ENCODE measurements at regions not wholly inside any gene's neighbourhood (a gene's known extent, or its start where the extent isn't known, plus 50 kb on each side); places are given as distances from the start of the nearest gene placed in this dataset.

DNA sequence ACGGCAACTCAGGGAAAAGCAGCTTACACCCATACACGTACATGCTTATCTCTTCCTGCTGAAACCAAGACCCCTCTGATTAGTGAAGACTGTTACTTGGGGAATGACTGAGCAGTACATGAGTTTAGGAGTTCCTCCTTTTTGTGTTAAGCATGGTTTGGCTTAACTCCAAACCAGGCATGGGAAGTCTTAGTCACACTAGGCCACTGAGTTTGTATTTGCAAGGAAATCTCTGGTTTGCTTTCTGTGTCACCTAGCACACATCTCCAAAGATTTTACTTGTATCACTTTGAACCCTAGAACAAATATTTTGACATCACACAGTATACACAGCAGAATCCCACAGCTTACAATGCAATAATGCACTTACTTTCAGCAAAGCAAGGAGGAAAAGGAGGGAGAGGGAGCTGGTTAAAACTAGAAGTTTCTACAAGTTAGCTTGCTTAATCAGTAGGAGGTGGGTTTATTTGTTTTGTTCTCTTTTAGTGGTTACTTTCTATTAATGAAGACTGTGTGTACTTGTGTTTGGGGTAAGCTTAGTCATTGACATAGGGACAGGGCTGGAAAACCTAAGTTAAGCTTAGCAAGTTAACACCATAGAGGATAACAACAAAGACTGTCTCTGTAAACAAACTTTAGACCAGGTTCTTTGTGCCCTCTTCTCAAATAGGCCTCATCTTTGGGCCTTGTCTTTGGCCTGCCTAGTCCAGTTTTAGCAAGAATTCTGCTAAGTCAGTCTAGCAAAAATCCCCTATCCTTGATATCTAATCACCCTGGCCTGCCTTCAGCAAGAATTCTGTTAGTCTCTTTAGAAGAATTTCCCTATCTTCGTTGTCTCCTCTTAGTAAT lies 219.4 kb downstream of the MREG start:
- Histone ChIP-seq H3K9me2 (replicated peaks; ENCODE audit: control insufficient read depth, low read length) (no peaks in the 10 kb centered on the region), H4K20me1 (ENCODE audit: control insufficient read depth, insufficient read depth, low read depth, low read length) (no peaks in the 10 kb centered on the region), H3K4me3 (ENCODE audit: low read length) (no peak overlapping the region), H3K27ac (ENCODE audit: low read depth, low read length) (no peak overlapping the region), H3K4me1 (ENCODE audit: control insufficient read depth, low read length) (no peaks in the 10 kb centered on the region), H3K36me3 (ENCODE audit: control insufficient read depth, low read length) (no peaks in the 10 kb centered on the region), H3K79me2 (ENCODE audit: control insufficient read depth, low read length) (no peaks in the 10 kb centered on the region), H3F3A (ENCODE audit: control insufficient read depth, insufficient read depth) (no peaks in the 10 kb centered on the region), H3K27me3 (ENCODE audit: control insufficient read depth, low read length) (no peaks in the 10 kb centered on the region), H3K4me2 (ENCODE audit: low read length) (no peak overlapping the region), H3K9me3 (ENCODE audit: control insufficient read depth, insufficient read depth, low read length) (no peaks in the 10 kb centered on the region)
- TF ChIP-seq EZH2phosphoT487 (IDR thresholded peaks at IDR 0.05; ENCODE audit: borderline replicate concordance, low read length): no peak
- TF ChIP-seq, protein P1, sequence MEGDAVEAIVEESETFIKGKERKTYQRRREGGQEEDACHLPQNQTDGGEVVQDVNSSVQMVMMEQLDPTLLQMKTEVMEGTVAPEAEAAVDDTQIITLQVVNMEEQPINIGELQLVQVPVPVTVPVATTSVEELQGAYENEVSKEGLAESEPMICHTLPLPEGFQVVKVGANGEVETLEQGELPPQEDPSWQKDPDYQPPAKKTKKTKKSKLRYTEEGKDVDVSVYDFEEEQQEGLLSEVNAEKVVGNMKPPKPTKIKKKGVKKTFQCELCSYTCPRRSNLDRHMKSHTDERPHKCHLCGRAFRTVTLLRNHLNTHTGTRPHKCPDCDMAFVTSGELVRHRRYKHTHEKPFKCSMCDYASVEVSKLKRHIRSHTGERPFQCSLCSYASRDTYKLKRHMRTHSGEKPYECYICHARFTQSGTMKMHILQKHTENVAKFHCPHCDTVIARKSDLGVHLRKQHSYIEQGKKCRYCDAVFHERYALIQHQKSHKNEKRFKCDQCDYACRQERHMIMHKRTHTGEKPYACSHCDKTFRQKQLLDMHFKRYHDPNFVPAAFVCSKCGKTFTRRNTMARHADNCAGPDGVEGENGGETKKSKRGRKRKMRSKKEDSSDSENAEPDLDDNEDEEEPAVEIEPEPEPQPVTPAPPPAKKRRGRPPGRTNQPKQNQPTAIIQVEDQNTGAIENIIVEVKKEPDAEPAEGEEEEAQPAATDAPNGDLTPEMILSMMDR (IDR thresholded peaks at IDR 0.05; ENCODE audit: low read depth, low read length, poor library complexity, severe bottlenecking): no peak

DNA sequence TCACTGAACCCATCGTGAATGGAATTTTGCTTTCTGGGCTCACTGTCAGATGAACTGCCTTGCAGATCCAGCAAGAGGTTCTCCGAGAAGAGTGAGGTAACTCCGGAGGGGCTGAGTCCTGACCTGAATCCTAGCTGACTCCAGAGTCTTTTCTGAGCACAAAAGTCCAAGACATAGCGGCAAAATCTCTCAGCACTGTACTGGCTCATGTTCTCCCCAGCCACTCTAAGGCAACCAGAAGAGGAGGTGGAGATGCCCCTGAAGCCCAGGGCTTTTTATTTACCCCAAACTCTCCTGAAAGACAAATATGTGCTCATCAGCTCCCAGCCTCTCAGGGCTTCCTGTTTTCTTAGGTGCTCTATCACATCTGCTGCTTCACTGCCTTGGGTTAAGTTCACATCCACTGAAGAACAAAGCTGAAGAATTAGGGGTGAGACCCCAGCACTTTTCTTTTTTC lies 221.8 kb downstream of the MREG start:
- no peak overlapping the region for H3K27ac ChIP-seq (ENCODE audit: low read depth, low read length)
- no peak overlapping the region for H3K4me3 ChIP-seq (ENCODE audit: low read length)
- H3K9me3 ChIP-seq (ENCODE audit: control insufficient read depth, insufficient read depth, low read length): no peaks in the 10 kb centered on the region
- no peaks in the 10 kb centered on the region for H3K79me2 ChIP-seq (ENCODE audit: control insufficient read depth, low read length)
- H3K27me3 ChIP-seq (ENCODE audit: control insufficient read depth, low read length): no peaks in the 10 kb centered on the region
- no peak overlapping the region for H3K4me2 ChIP-seq (ENCODE audit: low read length)
- TF ChIP-seq, protein P1 (IDR thresholded peaks at IDR 0.05; ENCODE audit: low read depth, low read length, poor library complexity, severe bottlenecking): no peak
- TF ChIP-seq EZH2phosphoT487 (IDR thresholded peaks at IDR 0.05; ENCODE audit: borderline replicate concordance, low read length): no peak
- H3K36me3 ChIP-seq (ENCODE audit: control insufficient read depth, low read length): no peaks in the 10 kb centered on the region
- H3F3A ChIP-seq (ENCODE audit: control insufficient read depth, insufficient read depth): no peaks in the 10 kb centered on the region
- H3K4me1 ChIP-seq (ENCODE audit: control insufficient read depth, low read length): no peaks in the 10 kb centered on the region
- no peaks in the 10 kb centered on the region for H4K20me1 ChIP-seq (ENCODE audit: control insufficient read depth, insufficient read depth, low read depth, low read length)
- no peaks in the 10 kb centered on the region for H3K9me2 ChIP-seq (replicated peaks; ENCODE audit: control insufficient read depth, low read length)

DNA sequence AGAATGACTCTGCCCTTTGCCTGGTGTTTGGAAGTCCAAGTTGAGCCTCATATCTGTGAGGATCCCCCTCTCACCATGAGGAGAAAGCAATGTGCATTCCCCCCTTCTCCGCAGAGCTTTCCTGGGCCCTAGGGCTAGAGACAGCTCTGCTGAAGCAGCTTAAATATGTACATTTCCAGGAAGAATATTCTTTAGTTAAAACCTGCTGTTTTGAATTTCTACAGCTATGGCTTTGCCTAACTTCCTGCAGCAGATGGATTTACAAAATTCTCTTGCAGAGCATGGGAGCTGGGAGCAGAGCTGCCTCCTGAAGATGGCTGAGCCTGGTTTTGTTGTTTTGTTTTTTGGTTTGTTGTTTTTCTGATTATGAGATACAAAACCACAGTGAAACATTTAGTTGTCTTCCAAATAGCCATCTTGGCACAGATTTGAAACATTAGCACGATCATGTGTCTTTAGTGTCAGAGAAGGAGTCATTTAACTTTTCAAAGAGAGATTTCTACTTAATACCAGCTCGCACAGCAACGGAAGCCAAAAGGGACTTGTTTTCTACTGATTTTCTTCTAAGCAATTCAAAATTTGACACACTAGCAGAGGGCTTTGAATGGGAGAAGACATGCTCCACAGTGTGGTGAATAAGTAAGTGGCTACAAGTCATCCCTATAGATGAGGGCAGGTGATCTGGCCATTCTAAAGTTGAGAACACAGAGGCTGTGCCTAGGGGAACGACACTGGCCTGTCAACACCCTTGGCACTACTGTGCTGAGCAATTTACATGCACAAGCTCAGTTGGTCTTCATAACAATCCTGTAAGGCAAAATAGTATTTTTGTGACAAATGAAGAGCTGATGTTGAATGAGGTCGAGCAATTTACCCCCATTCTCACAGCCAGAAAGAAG lies 222.6 kb downstream of the MREG start:
- H3K9me3 ChIP-seq (ENCODE audit: control insufficient read depth, insufficient read depth, low read length): no peaks in the 10 kb centered on the region
- H3K4me3 ChIP-seq (ENCODE audit: low read length): no peak overlapping the region
- no peaks in the 10 kb centered on the region for H3K36me3 ChIP-seq (ENCODE audit: control insufficient read depth, low read length)
- H3K4me2 ChIP-seq (ENCODE audit: low read length): no peak overlapping the region
- no peaks in the 10 kb centered on the region for H3K9me2 ChIP-seq (replicated peaks; ENCODE audit: control insufficient read depth, low read length)
- TF ChIP-seq EZH2phosphoT487 (IDR thresholded peaks at IDR 0.05; ENCODE audit: borderline replicate concordance, low read length): no peak
- TF ChIP-seq, protein P1 (IDR thresholded peaks at IDR 0.05; ENCODE audit: low read depth, low read length, poor library complexity, severe bottlenecking): no peak
- H3K27ac ChIP-seq (ENCODE audit: low read depth, low read length): no peak overlapping the region
- H3K79me2 ChIP-seq (ENCODE audit: control insufficient read depth, low read length): no peaks in the 10 kb centered on the region
- H3K4me1 ChIP-seq (ENCODE audit: control insufficient read depth, low read length): no peaks in the 10 kb centered on the region
- H3F3A ChIP-seq (ENCODE audit: control insufficient read depth, insufficient read depth): no peaks in the 10 kb centered on the region
- H3K27me3 ChIP-seq (ENCODE audit: control insufficient read depth, low read length): no peaks in the 10 kb centered on the region
- H4K20me1 ChIP-seq (ENCODE audit: control insufficient read depth, insufficient read depth, low read depth, low read length): no peaks in the 10 kb centered on the region

Measured in DOHH2 (cell line).